T47D (cell line): ENCODE measurements at regions not wholly inside any gene's neighbourhood (a gene's known extent, or its start where the extent isn't known, plus 50 kb on each side); places are given as distances from the start of the nearest gene placed in this dataset.

Source experiments
- DNase-seq, 2 experiments: peaks; one replicate each; pipeline versions ENCODE4 v3.0.0 to v3.0.0-alpha.2; 2011 to 2012; ENCODE audit warnings: low read depth in 1 of 2, low spot score in 1 of 2
- JUND ChIP-seq: IDR thresholded peaks from 2 replicates; pipeline ENCODE4 v1.6.1; 2012; ENCODE audit warnings: low read depth
- in situ Hi-C: cut with HindIII; loops from 2 replicates; pipeline ENCODE4 v1.10.0; 2016; ENCODE audit warnings: low sequenced_read_pairs, low pct_unique_long_range_greater_than_20kb

DNA sequence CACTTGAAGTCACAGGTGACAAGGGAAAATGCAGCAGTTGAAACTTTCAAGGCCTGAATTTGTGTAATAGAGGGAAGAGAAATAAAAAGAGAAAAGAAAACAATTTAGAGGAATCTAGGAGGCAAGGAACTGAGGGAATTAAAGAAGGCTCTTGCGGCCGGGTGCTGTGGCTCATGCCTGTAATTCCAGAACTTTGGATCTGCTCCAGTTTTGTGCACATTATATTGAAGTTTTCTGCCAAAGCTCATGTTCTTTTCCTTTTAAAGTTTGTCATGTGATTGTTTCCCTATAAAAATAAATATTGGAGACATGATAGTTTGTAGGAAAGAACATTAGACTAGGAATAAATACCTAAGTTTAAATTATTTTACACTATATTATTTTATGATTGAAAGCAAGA lies 433.9 kb upstream of the CPEB2 start:
- in situ Hi-C loops: no loop called here
- no peak for DNase-seq
- TF ChIP-seq JUND: no peak

DNA sequence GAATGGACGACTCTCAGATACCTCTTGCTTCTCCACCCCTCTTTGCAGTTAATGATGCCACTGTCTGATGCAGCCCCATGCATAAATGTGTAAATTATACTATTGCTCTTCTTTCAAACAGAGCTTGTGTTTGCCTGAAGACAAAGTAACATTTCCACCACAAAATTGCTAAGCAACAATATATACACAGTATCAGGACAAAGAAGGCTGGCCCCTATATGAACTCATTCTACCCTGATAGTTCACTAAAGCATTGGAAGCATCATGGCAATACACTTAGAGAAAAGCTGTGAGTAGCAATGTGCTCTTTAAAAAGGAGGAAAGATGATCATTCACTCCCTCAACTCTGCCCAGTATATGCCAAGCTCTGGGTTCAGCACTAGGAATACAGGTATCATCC lies 427.0 kb upstream of the CPEB2 start:
- no peak for TF ChIP-seq JUND
- in situ Hi-C loops: no loop called here
- DNase-seq: no peak

DNA sequence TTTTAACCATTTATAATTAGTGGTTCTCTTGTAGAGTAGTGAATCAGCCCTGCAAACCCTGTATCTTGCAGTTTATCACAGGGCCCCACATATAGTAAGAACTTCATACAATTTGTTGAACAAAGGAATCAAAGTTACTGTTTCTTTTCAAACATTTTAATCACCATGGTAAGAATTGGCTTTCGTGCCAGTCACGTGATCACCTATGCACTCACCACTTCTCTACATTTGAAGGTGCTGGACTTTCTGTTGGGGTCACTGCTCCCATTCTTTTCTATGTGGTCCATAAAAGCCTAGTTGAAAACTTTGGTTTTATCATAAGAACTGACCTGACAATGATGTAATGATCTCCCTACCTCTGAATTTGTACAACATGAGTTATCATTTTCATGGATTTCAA lies 426.4 kb upstream of the CPEB2 start:
- no peak for TF ChIP-seq JUND
- in situ Hi-C loops: no loop called here
- DNase-seq: no peak

DNA sequence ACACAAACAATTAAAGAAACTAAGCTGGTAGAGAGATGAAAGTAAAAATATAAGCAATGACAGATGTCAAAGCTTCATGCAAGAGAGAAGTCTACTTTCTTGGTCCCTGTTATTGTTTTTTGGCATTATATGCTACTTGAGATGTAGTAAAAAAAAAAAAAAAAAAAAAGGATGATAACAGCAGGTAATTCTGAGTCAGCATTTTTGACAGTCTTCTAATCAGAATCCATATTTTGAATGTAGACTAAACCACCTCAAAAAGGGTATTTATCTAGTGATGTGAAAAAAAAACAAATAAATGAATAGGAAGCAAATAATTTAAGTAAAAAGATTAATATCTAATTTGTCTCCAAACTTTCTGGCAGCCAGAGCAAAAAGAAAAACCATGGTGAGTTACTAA lies 422.2 kb upstream of the CPEB2 start:
- in situ Hi-C loops: no loop called here
- no peak for TF ChIP-seq JUND
- DNase-seq: no peak

DNA sequence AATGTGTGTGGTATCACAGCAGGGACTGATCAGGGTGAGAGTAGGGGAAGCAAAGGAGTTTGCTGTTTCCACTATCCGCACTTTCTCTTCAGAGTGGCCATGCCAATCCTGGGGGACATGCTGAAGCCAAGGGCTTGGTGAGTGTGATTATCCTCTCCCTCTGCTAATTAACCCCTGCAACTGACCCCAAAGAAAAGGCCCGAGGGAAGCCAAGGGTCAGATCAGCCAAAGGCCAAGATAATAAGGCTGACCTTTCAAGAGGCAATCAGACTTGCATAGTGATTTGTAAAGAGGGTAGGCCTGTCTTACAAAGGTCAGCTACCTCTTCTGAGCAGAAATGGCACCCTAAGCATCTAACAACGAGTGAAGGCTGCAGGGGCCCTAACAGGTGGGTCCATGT lies 420.5 kb upstream of the CPEB2 start:
- no peak for TF ChIP-seq JUND
- no peak for DNase-seq
- in situ Hi-C loops: no loop called here

DNA sequence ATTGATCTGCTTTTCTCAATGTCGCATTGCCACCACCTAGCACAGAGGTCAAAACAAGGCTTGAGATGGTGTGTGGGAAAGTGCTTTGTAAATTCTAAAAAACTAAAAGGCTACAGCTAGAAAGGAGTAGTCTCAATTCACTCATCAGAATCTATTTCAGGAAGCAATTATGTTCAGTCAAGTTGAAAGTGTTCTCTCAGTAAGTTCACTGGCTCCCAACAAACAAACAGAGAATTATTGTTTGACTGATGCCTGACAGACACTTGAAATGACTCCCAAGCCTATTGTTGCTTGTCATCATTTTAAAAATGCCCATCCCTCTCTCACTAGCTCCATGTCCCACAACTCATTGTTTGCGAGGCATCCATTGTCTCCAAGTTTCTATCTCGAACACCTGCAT lies 419.6 kb upstream of the CPEB2 start:
- no peak for TF ChIP-seq JUND
- no peak for DNase-seq
- in situ Hi-C loops: no loop called here

DNA sequence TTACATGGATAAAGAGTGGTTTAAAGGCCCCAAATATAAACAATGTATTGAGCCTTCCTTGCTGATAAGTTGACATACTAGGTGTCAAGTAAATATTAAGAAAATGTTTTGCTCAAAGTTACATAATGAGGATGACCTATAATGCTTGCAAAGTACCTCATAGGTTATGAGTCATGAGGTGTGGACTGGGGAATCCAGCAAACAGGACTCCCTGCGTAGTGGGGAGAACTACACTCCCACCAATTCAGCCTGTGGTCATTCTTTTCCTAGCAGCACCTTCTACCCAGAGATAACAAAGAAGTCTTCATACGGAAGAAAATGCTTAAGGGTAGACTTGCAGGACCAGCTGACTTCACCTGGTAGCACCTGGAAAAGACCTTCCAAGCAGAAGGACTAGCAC lies 418.9 kb upstream of the CPEB2 start:
- in situ Hi-C loops: no loop called here
- DNase-seq: no peak
- no peak for TF ChIP-seq JUND

DNA sequence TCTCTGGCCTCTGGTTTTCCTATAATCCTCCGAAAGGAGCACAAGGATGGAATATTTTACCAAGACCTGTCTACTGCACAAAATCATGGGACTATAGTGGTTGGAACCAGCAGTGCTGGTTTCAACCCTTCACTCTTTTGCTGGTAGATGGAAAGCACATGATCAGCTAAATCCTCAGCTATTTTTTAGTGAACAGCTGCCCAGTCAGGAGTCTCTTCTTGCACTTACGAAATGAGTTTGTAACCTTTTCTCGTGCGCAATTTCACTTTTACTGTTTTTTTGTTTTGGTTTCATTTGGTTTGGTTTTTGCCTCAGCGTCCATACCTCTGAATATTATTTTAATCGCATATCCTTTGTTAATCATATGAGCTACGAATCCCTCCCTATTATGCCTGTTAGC lies 418.5 kb upstream of the CPEB2 start:
- no peak for DNase-seq
- in situ Hi-C loops: no loop called here
- TF ChIP-seq JUND: no peak

GRCh38 chr4:14592950-14593349 lies 409.3 kb upstream of the CPEB2 start:
- no peak for DNase-seq
- TF ChIP-seq JUND: no peak
- in situ Hi-C loops: no loop called here

GRCh38 chr4:14596028-14596427 lies 406.3 kb upstream of the CPEB2 start:
- no peak for TF ChIP-seq JUND
- no peak for DNase-seq
- in situ Hi-C loops: no loop called here

- DNase-seq: no peak
- in situ Hi-C loops: no loop called here
- no peak for TF ChIP-seq JUND
Observed at GRCh38 chr4:14596437-14596836, 405.8 kb upstream of the CPEB2 start.

GRCh38 chr4:14596904-14597303 lies 405.4 kb upstream of the CPEB2 start:
- TF ChIP-seq JUND: no peak
- no peak for DNase-seq
- in situ Hi-C loops: no loop called here

- no peak for DNase-seq
- no peak for TF ChIP-seq JUND
- in situ Hi-C loops: no loop called here
Observed at GRCh38 chr4:14602206-14602605, 400.1 kb upstream of the CPEB2 start.

DNA sequence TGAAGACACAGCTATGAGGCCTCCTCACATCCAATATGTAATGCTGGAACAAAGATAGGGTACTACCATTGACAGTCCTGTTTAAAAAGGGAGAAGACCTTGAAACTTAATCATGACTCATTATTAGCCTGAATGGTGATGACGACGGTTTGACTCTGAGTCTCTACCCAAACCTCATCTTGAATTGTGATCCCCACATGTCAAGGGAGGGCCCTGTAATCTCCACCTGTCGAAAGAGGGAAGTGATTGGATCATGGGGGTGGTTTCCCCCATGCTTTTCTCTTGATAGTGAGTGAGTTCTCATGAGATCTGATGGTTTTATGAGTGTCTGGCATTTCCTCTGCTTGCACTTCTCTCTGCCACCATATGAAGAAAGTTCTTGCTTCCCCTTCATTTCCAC lies 395.3 kb upstream of the CPEB2 start:
- in situ Hi-C loops: no loop called here
- no peak for TF ChIP-seq JUND
- DNase-seq: no peak

GRCh38 chr4:14607578-14607977 lies 394.7 kb upstream of the CPEB2 start:
- DNase-seq: no peak
- in situ Hi-C loops: no loop called here
- no peak for TF ChIP-seq JUND
